Right lobe of liver (tissue), 4 donors: ENCODE measurements at regions not wholly inside any gene's neighbourhood (a gene's known extent, or its start where the extent isn't known, plus 50 kb on each side); places are given as distances from the start of the nearest gene placed in this dataset.

ENCODE experiments used
- POLR2A ChIP-seq: fragments of 450-650 bp; IDR thresholded peaks from one replicate; pipeline ENCODE4 v1.6.1; 2017; ENCODE audit warnings: antibody characterized with exemption, mild to moderate bottlenecking
- TF ChIP-seq, protein P1 (sequence below), 4 donors: fragments of 200-600 bp in 3 of 4; fragments of 450-650 bp in 1 of 4; IDR thresholded peaks; one replicate each; pipeline versions ENCODE4 v1.5.1 to v1.8.0; 2016 to 2022; ENCODE audit warnings: antibody characterized with exemption in 4 of 4, mild to moderate bottlenecking in 2 of 4
- donor health status: DM: no; HTN: no; CAD: no.
- donor health status: DM: no; HTN: no; CAD: no.
- donor health status: DM: no; HTN: yes; CAD: no.

DNA sequence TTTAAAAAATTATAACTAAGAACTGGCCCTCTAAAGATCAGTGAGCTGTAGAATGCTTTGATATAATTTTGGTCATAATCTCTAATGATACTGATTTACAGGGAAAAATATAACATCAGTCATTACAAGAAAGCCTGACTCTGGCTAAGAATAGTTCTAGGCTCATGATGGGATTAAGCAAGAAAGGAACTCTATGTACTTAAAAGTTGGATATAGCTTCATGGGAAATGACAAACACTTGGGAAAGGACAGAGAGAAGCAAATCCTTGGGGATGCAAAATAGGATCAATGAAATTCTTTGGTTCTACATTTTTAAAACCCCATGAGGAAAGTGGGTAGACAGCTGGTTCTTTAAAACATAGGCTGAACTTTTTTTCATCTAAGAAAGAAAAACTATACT lies 472.7 kb upstream of the NR2F2 start:
- TF ChIP-seq, protein P1, sequence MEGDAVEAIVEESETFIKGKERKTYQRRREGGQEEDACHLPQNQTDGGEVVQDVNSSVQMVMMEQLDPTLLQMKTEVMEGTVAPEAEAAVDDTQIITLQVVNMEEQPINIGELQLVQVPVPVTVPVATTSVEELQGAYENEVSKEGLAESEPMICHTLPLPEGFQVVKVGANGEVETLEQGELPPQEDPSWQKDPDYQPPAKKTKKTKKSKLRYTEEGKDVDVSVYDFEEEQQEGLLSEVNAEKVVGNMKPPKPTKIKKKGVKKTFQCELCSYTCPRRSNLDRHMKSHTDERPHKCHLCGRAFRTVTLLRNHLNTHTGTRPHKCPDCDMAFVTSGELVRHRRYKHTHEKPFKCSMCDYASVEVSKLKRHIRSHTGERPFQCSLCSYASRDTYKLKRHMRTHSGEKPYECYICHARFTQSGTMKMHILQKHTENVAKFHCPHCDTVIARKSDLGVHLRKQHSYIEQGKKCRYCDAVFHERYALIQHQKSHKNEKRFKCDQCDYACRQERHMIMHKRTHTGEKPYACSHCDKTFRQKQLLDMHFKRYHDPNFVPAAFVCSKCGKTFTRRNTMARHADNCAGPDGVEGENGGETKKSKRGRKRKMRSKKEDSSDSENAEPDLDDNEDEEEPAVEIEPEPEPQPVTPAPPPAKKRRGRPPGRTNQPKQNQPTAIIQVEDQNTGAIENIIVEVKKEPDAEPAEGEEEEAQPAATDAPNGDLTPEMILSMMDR (IDR thresholded peaks at IDR 0.05): no peak
- no peak for TF ChIP-seq POLR2A
